ENCODE measurements at regions not wholly inside any gene's neighbourhood (a gene's known extent, or its start where the extent isn't known, plus 50 kb on each side); places are given as distances from the start of the nearest gene placed in this dataset.
A peak's percentile ranks its signal among the peaks of the same experiment; 100 is the strongest.

GRCh38 chr17:73990290-73990689 lies 213.2 kb upstream of the RPL38 start:
- DNase-seq: no peak

- DNase-seq: no peak
Measured at GRCh38 chr17:73991260-73991659, 212.2 kb upstream of the RPL38 start.

GRCh38 chr17:73994946-73995345 lies 208.5 kb upstream of the RPL38 start:
- no peak for DNase-seq

GRCh38 chr17:73997059-73997458 lies 206.4 kb upstream of the RPL38 start:
- DNase-seq: no peak

- DNase-seq: no peak
Measured at GRCh38 chr17:73998249-73998648, 205.2 kb upstream of the RPL38 start.

GRCh38 chr17:73998653-73999645 lies 204.5 kb upstream of the RPL38 start:
- peak; percentile 47 for DNase-seq

- no peak for DNase-seq
Measured at GRCh38 chr17:74001145-74001544, 202.3 kb upstream of the RPL38 start.

GRCh38 chr17:74002241-74002640 lies 201.2 kb upstream of the RPL38 start:
- DNase-seq: no peak

- no peak for DNase-seq
Measured at GRCh38 chr17:74004056-74004455, 199.4 kb upstream of the RPL38 start.

GRCh38 chr17:74005790-74006189 lies 197.7 kb upstream of the RPL38 start:
- DNase-seq: no peak

- DNase-seq: no peak
Measured at GRCh38 chr17:74006371-74006770, 197.1 kb upstream of the RPL38 start.

- DNase-seq: no peak
Measured at GRCh38 chr17:74008196-74008595, 195.3 kb upstream of the RPL38 start.

- DNase-seq: no peak
Measured at GRCh38 chr17:74009056-74009625, 194.3 kb upstream of the RPL38 start.

- DNase-seq: no peak
Measured at GRCh38 chr17:74010903-74011302, 192.6 kb upstream of the RPL38 start.

- no peak for DNase-seq
Measured at GRCh38 chr17:74011966-74012365, 191.5 kb upstream of the RPL38 start.

GRCh38 chr17:74012465-74012864 lies 191.0 kb upstream of the RPL38 start:
- DNase-seq: no peak

- DNase-seq: no peak
Measured at GRCh38 chr17:74015316-74015715, 188.2 kb upstream of the RPL38 start.

GRCh38 chr17:74015990-74016389 lies 187.5 kb upstream of the RPL38 start:
- DNase-seq: no peak

- DNase-seq: no peak
Measured at GRCh38 chr17:74016461-74016860, 187.0 kb upstream of the RPL38 start.

GRCh38 chr17:74017466-74017865 lies 186.0 kb upstream of the RPL38 start:
- no peak for DNase-seq

GRCh38 chr17:74018115-74018514 lies 185.4 kb upstream of the RPL38 start:
- DNase-seq: no peak

GRCh38 chr17:74019271-74019670 lies 184.2 kb upstream of the RPL38 start:
- no peak for DNase-seq

GRCh38 chr17:74019860-74020259 lies 183.6 kb upstream of the RPL38 start:
- no peak for DNase-seq

GRCh38 chr17:74020522-74020921 lies 183.0 kb upstream of the RPL38 start:
- DNase-seq: no peak

Data from activated CD4-positive, alpha-beta T cell treated with anti-CD3 and anti-CD28 coated beads for 1 hour (primary cell).